ENCODE measurements at regions not wholly inside any gene's neighbourhood (a gene's known extent, or its start where the extent isn't known, plus 50 kb on each side); places are given as distances from the start of the nearest gene placed in this dataset.

DNA sequence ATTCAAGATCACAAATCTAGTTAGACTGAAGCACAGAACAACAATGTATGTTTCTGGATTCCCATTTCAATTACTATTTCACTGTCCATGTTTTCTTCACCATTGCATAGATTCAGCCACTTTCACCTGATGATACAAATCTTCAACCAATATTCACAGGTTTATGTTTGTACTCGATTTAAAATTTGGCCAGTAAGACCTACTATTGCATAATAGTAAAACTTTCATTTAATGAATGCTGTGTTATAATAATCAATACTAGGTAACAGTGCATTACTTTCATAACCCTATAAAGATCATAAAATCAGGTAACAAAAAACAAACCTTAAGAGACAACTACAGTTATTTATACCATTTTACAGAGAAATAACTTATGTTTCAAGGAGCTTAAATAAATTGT is 2209.1 kb downstream of the ARAP2 start:
- DNase-seq = no peak

DNA sequence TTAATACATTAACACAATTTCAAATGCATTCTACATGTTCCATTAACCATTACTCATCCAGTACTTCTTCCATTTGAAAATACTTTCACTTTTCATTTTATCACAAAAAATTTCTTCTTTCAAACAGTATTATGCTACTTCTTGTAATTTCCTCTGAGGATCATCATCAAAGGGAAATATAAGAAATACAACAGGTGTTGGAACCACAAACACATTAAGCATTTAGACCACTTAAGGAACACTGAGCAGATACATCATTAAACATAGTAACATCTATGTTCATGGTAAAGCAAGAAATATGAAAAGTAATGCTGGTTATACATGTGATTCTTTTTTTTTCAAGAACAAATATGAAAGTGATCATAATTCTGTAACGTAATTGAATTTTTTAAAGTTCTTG is 2207.0 kb downstream of the ARAP2 start:
- no peak for DNase-seq

DNA sequence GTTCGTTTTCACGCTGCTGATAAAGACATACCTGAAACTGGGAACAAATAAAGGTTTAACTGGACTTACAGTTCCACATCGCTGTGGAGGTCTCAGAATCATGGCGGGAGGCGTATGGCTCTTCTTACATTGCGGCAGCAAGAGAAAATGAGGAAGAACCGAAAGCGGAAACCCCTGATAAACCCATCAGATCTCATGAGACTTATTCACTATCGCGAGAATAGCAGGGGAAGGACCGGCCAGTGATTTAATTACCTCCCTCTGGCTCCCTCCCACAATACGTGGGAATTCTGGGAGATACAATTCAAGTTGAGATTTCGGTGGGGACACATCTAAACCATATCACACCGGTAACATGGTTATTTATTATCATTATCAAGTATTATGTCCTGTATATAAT is 2204.5 kb downstream of the ARAP2 start:
- DNase-seq = no peak

DNA sequence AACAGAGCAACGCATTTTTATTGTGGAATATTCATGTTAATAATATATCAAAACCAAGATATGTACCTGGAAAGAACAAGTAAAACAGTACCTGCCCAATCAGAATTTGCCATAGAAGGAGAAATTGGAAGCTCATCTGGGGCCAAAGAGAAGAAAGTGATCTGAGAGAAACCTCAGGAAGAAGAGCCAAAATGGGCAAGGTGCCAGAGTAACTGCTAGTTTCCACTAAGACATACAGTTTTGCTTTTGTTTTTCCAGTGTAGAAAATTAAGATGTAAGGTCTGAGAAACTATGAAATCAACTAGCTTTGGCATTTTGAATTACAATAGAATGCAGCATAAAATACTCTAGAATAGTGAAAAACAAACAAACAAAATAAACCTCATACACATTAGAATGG is 2201.2 kb downstream of the ARAP2 start:
- DNase-seq = no peak

DNA sequence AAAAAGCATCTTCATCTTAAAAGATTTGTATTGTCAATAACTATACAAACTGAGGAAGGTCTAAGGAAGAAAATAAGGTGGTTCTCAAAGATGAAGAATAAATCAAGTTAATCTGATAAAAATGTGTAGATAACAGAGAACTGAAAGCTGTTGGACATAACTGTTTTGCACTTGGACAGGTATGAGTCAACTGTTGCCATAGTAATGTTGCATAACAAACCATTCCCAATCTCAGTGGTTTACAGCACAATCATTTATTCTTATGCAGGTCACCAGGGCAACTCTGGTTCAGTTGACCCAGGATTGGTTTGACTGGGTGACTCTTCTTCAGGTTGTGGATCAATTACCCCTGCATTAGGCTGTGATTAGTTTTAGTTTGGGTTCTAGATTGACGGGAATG is 2197.7 kb downstream of the ARAP2 start:
- peak; percentile 62 for DNase-seq

DNA sequence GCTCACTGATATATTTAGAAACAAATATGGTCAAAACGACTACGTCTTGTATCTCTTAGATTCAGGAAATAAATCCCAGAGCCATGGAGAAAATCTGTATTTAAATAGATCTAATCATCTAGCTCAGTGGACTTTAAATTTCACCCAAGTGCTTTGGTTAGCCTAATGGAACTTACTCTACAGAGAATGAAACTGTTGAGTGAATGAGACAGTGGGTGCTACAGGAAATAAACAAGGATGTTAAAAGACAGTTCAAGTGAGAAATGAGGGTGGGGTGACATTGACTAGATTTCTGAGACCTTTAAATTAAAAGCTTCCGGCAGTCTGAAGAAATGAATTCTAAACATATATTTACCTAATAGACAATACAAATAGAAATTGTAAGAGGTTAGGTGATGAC is 2197.0 kb downstream of the ARAP2 start:
- no peak for DNase-seq

DNA sequence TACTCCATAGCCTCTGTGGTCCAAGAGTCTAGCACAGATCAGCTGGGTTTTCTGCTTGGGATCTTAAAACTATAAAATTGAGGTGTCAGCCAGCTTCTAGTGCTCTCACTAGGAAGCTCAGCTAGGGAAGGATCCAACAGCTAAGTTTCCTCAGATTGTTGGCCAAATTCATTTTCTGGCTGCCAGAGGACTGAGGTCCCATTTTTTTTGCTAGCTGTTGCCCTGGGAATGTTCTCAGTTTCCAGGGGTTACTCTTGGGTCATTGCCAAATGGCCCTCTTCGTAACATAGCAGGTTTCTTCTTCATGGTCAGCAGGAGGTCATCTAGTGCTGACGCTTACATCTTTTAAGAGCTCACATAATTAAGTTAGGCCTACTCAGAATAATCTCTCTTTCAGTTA is 2178.2 kb downstream of the ARAP2 start:
- DNase-seq = no peak

DNA sequence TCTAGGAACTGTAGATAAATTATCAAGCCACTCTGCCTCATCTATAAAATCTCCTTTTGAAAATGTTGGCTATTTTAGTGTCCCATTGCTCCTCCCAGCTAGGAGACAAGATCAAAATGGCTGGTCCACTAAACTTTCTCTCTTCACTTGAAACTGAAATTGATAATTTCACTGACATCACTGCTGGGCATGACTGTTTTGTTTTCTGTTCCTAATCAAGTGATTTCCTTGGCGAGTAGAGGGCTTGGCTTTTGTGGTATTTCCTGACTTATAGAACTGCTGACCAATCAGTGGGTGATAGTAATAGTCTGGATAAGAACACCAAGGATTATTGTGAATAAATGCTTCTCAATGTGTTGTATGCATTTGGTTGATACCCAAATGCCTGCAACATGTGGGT is 2152.9 kb downstream of the ARAP2 start:
- no peak for DNase-seq

DNA sequence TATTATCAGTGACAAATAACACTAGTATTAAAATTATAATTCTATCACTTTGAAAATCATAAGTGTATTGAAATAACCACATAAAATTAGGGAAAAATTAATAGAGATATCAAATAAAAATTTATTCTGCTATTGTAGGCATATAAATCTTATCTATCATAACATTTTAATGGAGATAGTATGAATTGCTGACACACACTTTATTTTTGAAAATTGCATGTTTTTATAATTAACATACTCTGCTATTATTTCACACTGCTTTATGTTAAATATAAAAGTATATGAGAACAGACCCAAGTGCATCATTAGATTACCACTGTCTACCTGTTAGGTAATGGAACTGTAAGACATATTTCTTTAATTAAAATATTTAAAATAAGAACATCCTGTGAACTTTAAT is 2150.2 kb downstream of the ARAP2 start:
- no peak for DNase-seq

DNA sequence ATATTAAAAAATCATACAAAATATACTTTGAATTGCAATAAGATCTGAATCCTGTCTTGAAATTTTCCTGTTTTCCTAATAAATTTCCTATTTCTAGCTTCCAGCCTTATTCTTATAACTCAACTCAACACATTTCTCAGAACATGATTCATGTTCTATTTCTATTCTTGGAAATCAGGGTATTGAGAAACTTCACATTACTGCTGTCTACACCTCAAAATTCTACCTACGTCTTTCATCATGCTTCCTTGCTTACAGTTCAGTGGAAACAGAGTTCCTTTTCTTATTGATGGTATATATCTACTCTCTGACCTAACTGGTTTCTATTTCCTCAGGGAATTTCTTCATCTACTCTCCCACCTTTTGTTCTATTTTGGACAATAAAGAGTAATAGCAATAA is 2139.0 kb downstream of the ARAP2 start:
- peak; percentile 9 for DNase-seq

DNA sequence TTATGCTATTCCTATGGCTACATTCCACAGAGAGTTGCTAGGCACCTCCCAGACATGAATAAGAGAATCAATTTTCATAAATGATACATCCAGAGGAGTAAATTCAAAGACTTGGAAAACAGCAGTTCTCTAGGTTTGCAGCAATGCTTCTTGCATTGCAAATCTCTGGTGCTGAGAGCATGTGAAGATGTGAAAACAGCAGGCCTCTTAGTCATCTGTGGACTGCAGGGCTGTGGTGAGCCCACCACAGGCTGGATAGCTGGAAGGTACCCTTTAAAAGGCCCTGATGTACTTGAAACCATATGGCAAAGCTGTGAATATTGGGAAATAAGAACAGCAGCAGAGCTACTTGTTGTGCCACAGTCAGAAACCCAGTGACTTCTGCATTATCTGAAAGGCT is 2135.9 kb downstream of the ARAP2 start:
- peak; percentile 29 for DNase-seq

DNA sequence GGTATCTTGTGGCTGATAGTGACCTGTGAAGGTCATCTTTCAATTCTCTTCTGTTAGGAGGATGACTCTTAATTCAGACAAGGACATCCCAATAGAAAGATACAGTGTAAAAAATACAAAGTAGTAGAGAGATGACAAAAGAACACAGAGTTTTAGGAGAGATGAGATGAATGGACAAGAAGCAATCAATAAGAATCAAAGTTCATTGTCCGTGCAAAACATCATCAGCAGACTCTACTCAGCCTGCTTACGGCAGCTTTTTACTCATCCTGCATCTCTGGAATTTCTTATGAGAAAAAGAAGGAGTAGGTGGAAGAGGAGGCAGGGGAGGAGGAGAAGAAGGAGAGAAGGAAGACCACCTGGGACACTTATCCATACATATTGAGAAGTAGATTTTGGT is 2131.7 kb downstream of the ARAP2 start:
- DNase-seq = no peak

DNA sequence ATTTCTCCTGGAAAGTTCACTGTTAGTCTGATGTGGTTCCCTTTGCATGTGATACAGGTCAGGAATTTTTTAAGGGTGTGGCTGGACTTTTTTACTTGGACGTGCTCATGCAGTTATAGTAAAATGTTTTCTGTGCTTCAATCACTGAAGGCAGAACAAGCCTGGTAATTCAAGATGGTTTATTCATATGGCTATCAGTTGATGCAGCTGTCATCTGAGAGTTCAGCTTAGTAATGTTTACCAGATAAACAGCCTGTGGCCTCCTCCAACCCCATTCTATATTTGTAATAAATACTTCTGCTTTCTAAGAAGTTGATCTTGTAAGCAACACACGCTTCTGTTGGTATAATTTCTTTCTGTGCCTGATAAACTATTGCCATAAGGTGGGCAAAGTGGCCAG is 2105.9 kb downstream of the ARAP2 start:
- no peak for DNase-seq

DNA sequence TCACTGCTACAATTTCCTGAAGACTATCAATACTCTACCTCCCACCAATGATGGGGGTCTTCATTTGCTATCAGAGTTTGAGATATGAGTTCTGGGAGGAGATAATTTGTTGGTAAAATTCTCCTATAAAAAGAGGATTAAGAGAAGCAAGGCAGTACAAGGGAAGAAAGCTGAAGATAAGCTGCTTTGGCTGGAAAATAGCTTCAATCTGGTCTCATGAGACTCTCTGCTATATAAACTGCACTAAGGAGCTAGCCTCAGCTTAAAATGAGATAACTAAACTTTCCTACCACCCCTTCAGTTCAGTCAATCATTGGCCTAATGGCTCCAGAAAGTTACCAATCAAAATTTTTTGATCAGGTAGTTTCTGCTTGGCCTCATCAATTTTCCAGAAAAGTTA is 2105.0 kb downstream of the ARAP2 start:
- no peak for DNase-seq

DNA sequence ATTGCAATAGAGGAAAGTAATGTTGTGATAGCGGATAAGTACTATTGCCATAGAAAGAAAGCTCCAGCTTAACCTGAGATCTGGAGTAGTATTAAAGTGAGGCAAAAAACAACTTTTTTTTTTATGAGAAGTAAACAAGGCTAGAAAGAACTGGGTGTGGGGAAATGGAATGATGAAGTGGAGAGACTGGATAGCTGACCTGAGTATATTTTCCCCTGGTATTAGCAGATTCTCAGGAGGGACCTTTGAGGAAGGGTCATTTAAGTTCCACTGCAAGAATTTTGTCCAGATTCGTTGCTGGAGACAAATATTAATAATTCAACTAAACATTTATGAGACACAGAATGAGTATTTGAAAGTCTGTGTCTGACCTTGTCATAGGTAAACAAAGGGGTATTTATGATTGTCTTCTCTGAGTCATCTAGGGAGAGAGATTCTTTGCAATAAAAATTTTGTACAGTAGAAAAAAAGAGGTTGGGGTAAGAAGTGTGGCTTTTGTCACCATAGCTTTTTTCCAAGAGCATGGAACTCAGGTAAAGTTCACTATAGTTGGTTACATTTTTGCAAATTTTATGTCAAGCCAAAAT is 2095.9 kb downstream of the ARAP2 start:
- DNase-seq = no peak

DNA sequence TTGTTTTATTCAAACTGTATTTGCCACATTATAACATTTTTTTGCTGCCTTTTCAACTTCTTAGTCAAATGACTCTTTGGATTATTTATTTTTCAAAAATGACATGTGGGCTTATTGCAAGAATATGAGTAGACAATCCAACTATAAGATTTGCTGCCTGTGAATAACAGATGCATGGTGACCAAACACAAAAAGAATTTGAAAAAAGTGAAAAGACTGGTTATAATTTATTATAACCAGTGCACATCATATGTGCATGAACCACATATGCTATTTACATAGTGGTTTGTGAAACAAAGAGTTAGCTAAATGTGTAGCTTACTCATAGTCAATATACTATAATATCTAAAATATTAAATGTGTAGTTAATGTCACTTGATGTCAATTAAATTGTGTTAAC is 2086.8 kb downstream of the ARAP2 start:
- DNase-seq = peak; percentile 70

DNA sequence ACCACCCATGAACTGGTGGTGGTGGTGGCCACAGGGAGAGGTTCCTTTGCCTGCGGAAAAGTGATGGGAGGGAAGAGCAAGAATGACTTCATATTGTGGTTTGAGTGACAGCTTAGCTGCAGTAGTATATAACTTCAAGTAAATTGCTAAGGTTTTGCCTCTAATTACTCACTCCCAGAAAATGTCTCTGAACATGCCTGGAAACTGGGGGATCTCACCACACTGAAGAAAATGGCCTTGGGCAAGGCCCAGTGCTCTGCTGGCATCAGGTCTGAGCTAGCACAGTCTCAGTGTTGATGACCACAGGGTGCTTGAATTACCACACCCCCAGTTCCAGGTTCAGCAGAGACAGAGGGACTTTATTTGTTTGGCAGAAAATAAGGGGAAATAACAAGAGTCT is 2085.4 kb downstream of the ARAP2 start:
- peak; percentile 4 for DNase-seq

DNA sequence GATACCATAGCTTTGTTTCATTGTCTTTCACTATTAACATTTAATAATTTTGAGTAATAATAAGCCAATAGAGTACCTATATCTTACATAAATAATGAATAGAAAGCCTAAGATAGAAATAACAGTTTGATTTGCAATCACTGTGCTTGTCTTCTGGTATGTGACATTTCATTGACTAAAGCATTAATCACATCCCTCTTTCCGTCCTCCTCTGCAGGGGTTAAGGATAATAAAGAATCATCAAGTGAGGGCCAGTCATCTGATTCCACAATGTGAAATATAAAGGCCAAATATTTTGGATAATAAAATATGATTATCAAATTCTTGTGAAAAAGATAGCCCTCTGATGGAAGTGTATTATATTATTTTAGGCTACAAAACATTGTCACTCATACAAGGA is 2073.4 kb downstream of the ARAP2 start:
- DNase-seq = peak; percentile 66

DNA sequence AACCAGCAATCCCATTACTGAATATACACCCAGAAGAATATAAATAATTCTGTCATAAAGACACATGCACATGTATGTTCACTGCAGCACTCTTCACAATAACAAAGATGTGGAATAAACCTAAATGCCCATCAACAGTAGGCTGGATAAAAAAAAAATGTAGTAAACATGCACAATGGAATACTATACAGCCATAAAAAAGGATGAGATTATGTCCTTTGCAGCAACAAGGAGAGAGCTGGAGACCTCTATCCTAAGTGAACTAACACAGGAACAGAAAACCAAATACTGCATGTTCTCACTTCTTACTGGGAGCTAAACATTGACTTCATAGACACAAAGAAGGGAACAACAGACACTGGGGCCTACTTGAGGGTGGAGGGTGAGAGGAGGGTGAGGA is 2067.7 kb downstream of the ARAP2 start:
- DNase-seq = no peak

DNA sequence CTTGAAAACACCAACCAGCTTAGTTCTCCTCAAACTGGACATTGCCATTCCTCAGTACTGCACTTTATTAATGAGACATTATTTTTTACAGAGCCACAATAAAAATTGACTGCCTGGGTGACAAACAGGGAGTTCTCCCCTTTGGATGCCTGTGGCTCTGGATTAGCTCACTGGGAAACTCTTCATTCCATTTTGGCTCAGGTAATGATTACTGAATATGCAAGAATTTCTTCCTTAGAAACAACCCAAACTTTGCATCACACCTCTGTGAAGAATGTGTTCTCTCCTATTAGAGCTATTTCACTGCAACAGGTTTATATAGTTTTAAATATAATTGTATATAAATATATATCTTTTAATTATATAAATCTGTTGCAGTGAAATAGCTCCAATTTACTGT is 2065.8 kb downstream of the ARAP2 start:
- DNase-seq = no peak

DNA sequence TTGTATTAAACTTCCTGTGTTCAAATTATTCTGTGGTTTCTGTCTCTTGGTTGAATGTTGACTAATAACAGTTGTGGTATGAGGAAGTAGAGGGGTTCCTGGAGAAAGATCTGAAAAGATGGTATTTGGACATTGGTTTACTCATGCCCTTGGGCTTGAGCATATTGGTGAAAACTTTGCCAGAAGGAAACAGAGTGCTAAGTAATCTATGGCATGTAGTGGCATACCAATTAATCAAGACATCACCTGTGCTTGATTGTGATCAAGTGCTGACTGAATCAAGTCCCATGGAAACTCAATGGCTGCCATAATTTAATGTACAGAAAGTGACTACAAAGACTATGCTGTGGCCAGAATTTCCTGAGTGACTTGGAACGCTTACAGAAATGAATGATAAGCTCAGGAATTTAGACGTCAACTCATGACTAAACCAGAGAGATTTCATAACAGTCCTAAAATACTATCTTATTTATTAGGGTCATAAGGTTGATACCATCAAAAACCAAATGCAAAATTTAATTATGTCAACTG is 2062.9 kb downstream of the ARAP2 start:
- DNase-seq = peak; percentile 92

DNA sequence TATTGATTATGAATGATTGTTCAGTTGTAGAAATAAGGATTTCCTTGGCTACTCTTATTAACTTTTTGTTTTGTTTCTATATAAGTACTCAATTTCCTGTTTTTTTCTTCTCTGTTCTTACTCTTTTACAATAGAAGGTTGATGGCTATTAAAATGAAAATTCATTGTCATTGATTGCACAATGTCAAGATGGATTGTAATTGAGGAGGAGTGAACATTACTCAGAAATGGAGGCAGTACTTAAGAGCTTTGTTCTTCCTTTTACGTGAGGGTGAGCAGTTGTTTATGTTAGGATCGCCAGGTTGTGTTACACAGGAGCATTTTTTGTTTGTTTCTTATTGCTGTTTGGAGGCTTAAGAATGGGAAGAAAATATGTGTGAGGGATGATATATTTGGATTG is 2062.4 kb downstream of the ARAP2 start:
- peak; percentile 75 for DNase-seq

DNA sequence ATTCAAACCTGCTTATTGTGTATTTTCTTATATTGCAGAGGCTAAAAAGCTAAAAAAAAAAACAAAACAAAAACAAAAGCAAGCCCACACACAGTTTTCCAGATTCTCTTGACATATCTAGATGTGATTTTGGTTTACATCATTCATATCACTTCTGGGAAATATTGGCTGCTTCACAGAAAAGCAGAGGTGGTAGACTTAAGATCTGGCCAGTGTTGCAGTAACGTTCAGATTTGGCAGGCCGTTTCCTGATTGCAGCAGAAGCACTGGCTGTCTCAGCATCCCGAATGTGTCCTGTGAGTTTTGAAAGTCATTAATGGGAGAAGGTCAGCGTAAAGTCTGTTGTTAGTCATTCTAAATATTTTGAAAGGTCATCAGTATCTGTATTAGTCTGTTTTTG is 2062.0 kb downstream of the ARAP2 start:
- peak; percentile 58 for DNase-seq

DNA sequence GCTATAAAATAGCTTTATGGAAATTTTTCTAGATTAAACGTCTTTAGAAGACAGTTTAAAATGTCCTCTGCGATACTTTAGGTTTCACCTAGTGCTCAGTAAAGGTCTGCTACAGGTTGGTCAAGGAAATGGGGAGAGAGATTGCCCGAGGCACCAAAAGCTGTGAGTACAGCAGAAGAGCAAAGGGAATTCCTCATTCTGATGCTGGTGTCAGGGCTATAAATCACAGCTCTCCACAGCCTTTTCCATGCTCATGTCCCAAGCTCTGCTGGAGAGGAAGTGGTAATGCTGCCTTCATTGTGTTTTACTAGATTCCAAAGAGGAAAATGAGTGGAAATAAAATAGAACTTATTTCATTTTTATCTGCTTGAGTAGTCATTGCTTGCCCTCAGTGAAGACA is 2060.4 kb downstream of the ARAP2 start:
- no peak for DNase-seq

DNA sequence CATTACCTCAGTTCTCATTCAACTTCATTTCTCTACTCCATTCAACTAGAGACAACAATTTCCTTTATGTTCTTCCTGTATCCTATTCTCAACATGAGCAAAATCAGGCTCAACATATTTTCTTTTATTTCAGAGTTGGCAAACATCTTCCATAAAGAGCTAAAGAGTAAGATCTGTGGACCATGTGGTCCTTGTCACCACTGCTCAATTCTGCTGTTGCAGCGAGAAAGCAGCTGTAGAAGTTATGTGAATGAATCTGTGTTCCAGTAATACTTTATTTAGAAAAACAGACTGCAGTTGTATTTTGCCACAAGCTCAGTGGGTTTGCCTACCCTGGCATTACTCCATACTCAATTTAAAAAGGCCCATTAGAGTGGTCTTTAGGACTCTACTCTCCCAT is 2057.3 kb downstream of the ARAP2 start:
- no peak for DNase-seq

DNA sequence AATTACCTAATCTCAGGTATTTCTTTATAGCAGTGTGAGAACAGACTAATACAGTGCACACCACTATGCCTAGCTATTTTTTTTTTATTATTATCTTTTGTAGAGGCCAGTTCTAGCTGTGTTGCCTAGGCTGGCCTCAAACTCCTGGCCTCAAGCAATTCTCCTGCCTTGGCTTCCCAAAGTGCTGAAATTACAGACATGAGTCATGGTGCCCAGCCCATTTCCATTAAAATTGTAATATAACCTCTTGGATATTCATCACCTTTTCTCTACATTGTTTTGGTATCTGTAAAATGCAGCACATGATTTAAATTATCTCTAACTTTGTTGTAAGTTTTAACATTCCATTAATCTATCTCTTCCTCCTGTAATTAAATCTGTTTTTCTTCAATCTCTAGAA is 2052.9 kb downstream of the ARAP2 start:
- DNase-seq = no peak
